ENCODE measurements at regions not wholly inside any gene's neighbourhood (a gene's known extent, or its start where the extent isn't known, plus 50 kb on each side); places are given as distances from the start of the nearest gene placed in this dataset.

DNA sequence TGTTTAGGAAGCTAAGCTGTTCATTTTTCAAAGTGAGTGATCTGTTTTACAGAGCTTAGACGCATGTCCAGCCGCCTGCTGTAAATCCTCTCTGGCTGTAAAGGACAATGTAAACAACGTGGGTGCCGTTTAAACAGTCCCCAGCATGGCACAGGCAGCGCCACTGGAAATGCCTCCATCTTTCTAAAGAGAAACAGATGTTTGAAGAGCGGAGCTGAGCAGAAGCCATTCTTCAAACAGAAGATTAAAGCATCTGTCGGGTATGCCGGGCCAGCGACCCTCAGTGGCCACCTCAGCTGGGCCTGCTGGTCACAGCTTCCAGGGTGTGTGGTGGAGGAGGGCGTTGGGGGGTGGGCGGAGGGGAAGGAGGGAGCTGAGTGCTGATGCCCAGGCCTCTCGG, 138.6 kb downstream of the ERMARD start:
- Histone ChIP-seq H3K9ac (ENCODE audit: insufficient read depth, low read length, poor library complexity, severe bottlenecking) (no peak overlapping the region), H3K9me3 (replicated peaks in 1 of 2; ENCODE audit: control insufficient read depth in 1 of 2, insufficient read depth in 1 of 2, low read length in 2 of 2) (peaks cover 9 to 28% of the 10 kb centered on the region in 2 donors), H4K20me1 (ENCODE audit: insufficient read depth, low read length) (no peaks in the 10 kb centered on the region), H2AFZ (ENCODE audit: insufficient read depth, low read depth, low read length, poor library complexity, severe bottlenecking) (no peak overlapping the region), H3K4me3 (replicated peaks in 1 of 3; ENCODE audit: low read depth in 2 of 3, low read length in 3 of 3) (no peak overlapping the region), H3K36me3 (replicated peaks in 1 of 2; ENCODE audit: control insufficient read depth in 1 of 2, insufficient read depth in 2 of 2, low read length in 2 of 2) (no peaks in the 10 kb centered on the region), H3K27me3 (ENCODE audit: control insufficient read depth in 2 of 2, insufficient read depth in 2 of 2, low read length in 2 of 2) (no peaks in the 10 kb centered on the region), H3K4me2 (replicated peaks; ENCODE audit: extremely low read depth, low read length, poor library complexity, severe bottlenecking) (no peak overlapping the region), H3K27ac (ENCODE audit: low read depth in 1 of 2, low read length in 2 of 2) (no peak overlapping the region), H3K4me1 (ENCODE audit: control insufficient read depth in 1 of 2, insufficient read depth in 2 of 2, low read length in 2 of 2) (no peaks in the 10 kb centered on the region), H3K79me2 (ENCODE audit: insufficient read depth, low read length) (no peaks in the 10 kb centered on the region)
- no peak overlapping the region for H3K4me3 Mint-ChIP-seq
- peaks cover 0 to 30% (median 11%) of the 10 kb centered on the region in 7 donors for H3K9me3 Mint-ChIP-seq
- TF ChIP-seq, protein P1, sequence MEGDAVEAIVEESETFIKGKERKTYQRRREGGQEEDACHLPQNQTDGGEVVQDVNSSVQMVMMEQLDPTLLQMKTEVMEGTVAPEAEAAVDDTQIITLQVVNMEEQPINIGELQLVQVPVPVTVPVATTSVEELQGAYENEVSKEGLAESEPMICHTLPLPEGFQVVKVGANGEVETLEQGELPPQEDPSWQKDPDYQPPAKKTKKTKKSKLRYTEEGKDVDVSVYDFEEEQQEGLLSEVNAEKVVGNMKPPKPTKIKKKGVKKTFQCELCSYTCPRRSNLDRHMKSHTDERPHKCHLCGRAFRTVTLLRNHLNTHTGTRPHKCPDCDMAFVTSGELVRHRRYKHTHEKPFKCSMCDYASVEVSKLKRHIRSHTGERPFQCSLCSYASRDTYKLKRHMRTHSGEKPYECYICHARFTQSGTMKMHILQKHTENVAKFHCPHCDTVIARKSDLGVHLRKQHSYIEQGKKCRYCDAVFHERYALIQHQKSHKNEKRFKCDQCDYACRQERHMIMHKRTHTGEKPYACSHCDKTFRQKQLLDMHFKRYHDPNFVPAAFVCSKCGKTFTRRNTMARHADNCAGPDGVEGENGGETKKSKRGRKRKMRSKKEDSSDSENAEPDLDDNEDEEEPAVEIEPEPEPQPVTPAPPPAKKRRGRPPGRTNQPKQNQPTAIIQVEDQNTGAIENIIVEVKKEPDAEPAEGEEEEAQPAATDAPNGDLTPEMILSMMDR (IDR thresholded peaks at IDR 0.05) = no peak
- peaks cover under 1% of the 10 kb centered on the region for H3K4me1 Mint-ChIP-seq
- WGBS (ENCODE audit: insufficient coverage) = 81% methylated on average over 8 of the region's 12 CpGs
- DNase-seq = no peak
- intact Hi-C loops (cut with micrococcal nuclease) = no loop called here
- H3K27ac Mint-ChIP-seq = no peak overlapping the region
- H3K36me3 Mint-ChIP-seq = no peaks in the 10 kb centered on the region
- peaks cover 0 to 6% (median 2%) of the 10 kb centered on the region in 3 donors for H3K27me3 Mint-ChIP-seq (ENCODE audit: low read depth in 3 of 3)

DNA sequence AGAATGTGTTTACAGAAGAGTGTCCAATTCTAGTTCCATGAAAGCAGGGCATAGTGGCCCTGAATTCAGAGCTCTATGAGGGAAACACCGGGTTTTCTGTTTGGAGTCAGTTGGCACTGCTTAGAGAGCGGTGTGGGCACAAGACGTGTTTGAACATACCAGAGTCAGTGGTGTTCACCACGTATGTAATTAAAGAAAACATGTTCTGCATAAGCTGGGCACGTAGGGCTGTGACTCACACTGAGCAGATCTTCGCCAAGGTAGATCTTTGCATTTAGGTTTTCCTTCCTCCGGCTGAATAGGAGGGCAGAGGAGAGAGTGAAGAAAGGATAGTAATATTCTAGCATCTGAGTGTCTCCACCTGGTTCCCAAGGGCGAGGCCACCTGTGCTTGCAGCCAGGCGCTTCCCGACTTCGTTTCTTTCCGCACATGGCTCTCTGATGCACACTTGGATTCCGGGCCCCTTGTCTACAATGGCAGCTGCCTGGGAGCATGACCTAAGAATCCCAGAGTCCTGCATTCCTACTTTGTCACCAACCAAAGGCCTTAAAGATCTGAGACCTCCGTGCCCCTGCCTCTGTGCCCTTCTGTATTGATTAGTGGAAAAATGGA, 136.2 kb downstream of the ERMARD start:
- Histone ChIP-seq H3K4me3 (replicated peaks in 1 of 3; ENCODE audit: low read depth in 2 of 3, low read length in 3 of 3) (no peak overlapping the region), H2AFZ (ENCODE audit: insufficient read depth, low read depth, low read length, poor library complexity, severe bottlenecking) (no peak overlapping the region)
- TF ChIP-seq, protein P1 (IDR thresholded peaks at IDR 0.05) = no peak

More for the DNA sequence above, 136.2 kb downstream of the ERMARD start:
- H3K9ac ChIP-seq (ENCODE audit: insufficient read depth, low read length, poor library complexity, severe bottlenecking) = no peak overlapping the region
- Mint-ChIP-seq H3K9me3 (peaks cover 0 to 27% (median 9%) of the 10 kb centered on the region in 7 donors), H3K4me3 (no peak overlapping the region), H3K27me3 (ENCODE audit: low read depth in 3 of 3) (peaks cover 0 to 9% (median 3%) of the 10 kb centered on the region in 3 donors), H3K27ac (no peak overlapping the region), H3K36me3 (no peaks in the 10 kb centered on the region), H3K4me1 (no peaks in the 10 kb centered on the region)
- H3K27ac ChIP-seq (ENCODE audit: low read depth in 1 of 2, low read length in 2 of 2) = no peak overlapping the region
- H3K79me2 ChIP-seq (ENCODE audit: insufficient read depth, low read length) = no peaks in the 10 kb centered on the region
- no peaks in the 10 kb centered on the region for H3K36me3 ChIP-seq (replicated peaks in 1 of 2; ENCODE audit: control insufficient read depth in 1 of 2, insufficient read depth in 2 of 2, low read length in 2 of 2)
- WGBS (ENCODE audit: insufficient coverage) = 95% methylated on average over 13 of the region's 14 CpGs
- no peaks in the 10 kb centered on the region for H4K20me1 ChIP-seq (ENCODE audit: insufficient read depth, low read length)
- DNase-seq = no peak
- no peaks in the 10 kb centered on the region for H3K27me3 ChIP-seq (ENCODE audit: control insufficient read depth in 2 of 2, insufficient read depth in 2 of 2, low read length in 2 of 2)
- H3K4me1 ChIP-seq (ENCODE audit: control insufficient read depth in 1 of 2, insufficient read depth in 2 of 2, low read length in 2 of 2) = no peaks in the 10 kb centered on the region
- peaks cover 9 to 19% of the 10 kb centered on the region in 2 donors for H3K9me3 ChIP-seq (replicated peaks in 1 of 2; ENCODE audit: control insufficient read depth in 1 of 2, insufficient read depth in 1 of 2, low read length in 2 of 2)
- H3K4me2 ChIP-seq (replicated peaks; ENCODE audit: extremely low read depth, low read length, poor library complexity, severe bottlenecking) = no peak overlapping the region
- intact Hi-C loops (cut with micrococcal nuclease) = no loop called here

All from CD14-positive monocyte (primary cell).